ENCODE measurements at regions not wholly inside any gene's neighbourhood (a gene's known extent, or its start where the extent isn't known, plus 50 kb on each side); places are given as distances from the start of the nearest gene placed in this dataset.

DNA sequence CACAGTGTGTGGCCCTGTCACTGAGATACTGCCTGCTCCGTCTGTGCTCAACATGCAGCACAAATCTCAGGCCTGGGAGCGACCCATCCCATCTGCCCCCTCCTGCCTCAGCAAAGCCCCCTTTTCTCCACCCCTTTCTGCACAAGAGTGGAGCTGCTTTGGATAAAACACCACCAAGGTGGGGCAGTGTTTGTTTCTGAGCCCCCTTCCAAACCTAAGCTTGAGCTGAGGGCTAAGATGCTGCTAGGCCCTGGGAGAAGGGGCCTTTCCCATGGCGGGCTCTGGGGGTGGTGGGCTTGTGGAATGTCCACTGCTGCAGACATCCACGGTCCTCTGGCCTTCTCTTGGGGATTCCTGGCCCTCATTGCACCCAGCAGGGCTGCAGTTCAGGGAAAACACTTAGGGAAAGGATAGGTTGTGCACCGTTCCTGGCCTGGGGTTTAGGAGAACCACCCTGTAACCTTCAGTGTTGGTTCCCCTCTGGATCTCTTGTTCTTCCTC, 594.1 kb downstream of the TBC1D22A start:
- peaks cover 0 to 11% of the 10 kb centered on the region in 2 donors for H3K27me3 Mint-ChIP-seq (ENCODE audit: low read depth in 2 of 2)
- no peak for ATAC-seq
- intact Hi-C loops (cut with micrococcal nuclease): no loop called here
- Histone ChIP-seq H3K27ac (ENCODE audit: low read length) (no peak overlapping the region), H3K36me3 (ENCODE audit: control insufficient read depth, insufficient read depth, low read length) (no peaks in the 10 kb centered on the region), H3K4me1 (ENCODE audit: control insufficient read depth, insufficient read depth, low read length) (no peaks in the 10 kb centered on the region), H3K27me3 (ENCODE audit: control insufficient read depth, insufficient read depth, low read length) (no peaks in the 10 kb centered on the region), H3K4me3 (ENCODE audit: low read length) (no peak overlapping the region), H3K9me3 (ENCODE audit: control insufficient read depth, insufficient read depth, low read length) (no peaks in the 10 kb centered on the region)
- no peaks in the 10 kb centered on the region for H3K36me3 Mint-ChIP-seq
- 86% methylated on average over 5 of the region's 5 CpGs for WGBS (ENCODE audit: insufficient coverage)
- no peak overlapping the region for H3K27ac Mint-ChIP-seq
- TF ChIP-seq, protein P1, sequence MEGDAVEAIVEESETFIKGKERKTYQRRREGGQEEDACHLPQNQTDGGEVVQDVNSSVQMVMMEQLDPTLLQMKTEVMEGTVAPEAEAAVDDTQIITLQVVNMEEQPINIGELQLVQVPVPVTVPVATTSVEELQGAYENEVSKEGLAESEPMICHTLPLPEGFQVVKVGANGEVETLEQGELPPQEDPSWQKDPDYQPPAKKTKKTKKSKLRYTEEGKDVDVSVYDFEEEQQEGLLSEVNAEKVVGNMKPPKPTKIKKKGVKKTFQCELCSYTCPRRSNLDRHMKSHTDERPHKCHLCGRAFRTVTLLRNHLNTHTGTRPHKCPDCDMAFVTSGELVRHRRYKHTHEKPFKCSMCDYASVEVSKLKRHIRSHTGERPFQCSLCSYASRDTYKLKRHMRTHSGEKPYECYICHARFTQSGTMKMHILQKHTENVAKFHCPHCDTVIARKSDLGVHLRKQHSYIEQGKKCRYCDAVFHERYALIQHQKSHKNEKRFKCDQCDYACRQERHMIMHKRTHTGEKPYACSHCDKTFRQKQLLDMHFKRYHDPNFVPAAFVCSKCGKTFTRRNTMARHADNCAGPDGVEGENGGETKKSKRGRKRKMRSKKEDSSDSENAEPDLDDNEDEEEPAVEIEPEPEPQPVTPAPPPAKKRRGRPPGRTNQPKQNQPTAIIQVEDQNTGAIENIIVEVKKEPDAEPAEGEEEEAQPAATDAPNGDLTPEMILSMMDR (IDR thresholded peaks at IDR 0.05): no peak
- H3K4me3 Mint-ChIP-seq: no peak overlapping the region
- DNase-seq: no peak
- no peaks in the 10 kb centered on the region for H3K9me3 Mint-ChIP-seq
- H3K4me1 Mint-ChIP-seq: no peaks in the 10 kb centered on the region

DNA sequence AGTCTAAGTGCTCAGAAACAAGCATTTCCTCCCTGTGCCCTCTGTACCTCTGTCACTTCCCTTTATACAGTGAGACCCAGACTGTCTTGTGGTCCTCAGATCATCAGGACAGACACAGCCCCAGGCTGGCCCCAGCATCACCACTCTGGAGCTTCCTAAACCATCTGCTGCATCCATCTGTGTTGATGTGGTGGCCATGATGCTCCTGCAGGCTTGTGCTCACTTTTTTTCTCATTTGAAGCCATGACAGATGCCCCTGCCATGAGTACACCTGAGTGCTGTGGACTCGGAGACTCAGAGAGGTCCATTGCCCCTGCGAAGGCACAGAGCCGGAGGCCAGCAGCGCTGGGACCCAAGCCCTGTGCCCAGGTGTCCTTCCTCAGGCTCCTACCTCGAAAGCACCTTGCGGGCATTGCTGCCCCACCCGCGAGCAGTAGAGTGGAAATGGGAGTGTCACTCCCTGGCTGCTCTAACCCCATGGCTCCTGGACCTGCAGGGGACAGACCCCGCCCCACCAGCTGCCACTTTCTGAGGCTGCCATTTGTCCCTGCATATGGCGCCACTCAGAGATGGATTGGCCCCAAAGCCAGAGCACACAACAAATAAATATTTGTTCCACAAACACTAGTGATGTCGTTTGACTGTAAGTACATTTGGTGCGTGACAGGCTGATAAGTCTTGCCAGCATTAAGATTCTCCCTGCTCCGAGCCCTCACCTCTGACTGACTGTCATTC, 593.5 kb downstream of the TBC1D22A start:
- H3K4me3 ChIP-seq (ENCODE audit: low read length): no peak overlapping the region
- no peaks in the 10 kb centered on the region for H3K36me3 ChIP-seq (ENCODE audit: control insufficient read depth, insufficient read depth, low read length)
- TF ChIP-seq, protein P1 (IDR thresholded peaks at IDR 0.05): no peak
- Mint-ChIP-seq H3K4me1 (no peaks in the 10 kb centered on the region), H3K27ac (no peak overlapping the region), H3K27me3 (ENCODE audit: low read depth in 2 of 2) (peaks cover 0 to 11% of the 10 kb centered on the region in 2 donors), H3K4me3 (no peak overlapping the region), H3K9me3 (no peaks in the 10 kb centered on the region), H3K36me3 (no peaks in the 10 kb centered on the region)
- 90% methylated on average over 13 of the region's 13 CpGs for WGBS (ENCODE audit: insufficient coverage)
- DNase-seq: no peak
- no peaks in the 10 kb centered on the region for H3K4me1 ChIP-seq (ENCODE audit: control insufficient read depth, insufficient read depth, low read length)
- no peaks in the 10 kb centered on the region for H3K27me3 ChIP-seq (ENCODE audit: control insufficient read depth, insufficient read depth, low read length)
- intact Hi-C loops (cut with micrococcal nuclease): no loop called here
- ATAC-seq: no peak
- H3K9me3 ChIP-seq (ENCODE audit: control insufficient read depth, insufficient read depth, low read length): no peaks in the 10 kb centered on the region
- no peak overlapping the region for H3K27ac ChIP-seq (ENCODE audit: low read length)

DNA sequence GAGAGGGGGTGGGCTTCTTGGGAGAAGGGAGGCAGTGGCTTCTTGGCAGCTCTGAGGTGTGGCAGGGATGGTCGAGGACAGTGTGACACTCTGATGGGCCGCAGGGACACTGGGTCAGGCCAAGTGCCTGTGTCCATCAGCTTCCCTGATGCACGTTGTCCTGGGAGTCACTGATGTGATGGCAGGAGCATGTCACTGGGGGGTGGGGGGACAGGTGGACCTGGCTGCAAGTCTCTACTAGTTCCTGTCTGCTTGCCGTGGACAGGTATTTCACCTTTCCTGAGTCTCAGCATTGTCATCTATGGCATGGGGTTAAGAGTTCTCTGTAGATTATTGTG, 592.9 kb downstream of the TBC1D22A start:
- H3K27me3 ChIP-seq (ENCODE audit: control insufficient read depth, insufficient read depth, low read length): no peaks in the 10 kb centered on the region
- WGBS (ENCODE audit: insufficient coverage): 67% methylated on average over 4 of the region's 4 CpGs
- peaks cover 0 to 11% of the 10 kb centered on the region in 2 donors for H3K27me3 Mint-ChIP-seq (ENCODE audit: low read depth in 2 of 2)
- intact Hi-C loops (cut with micrococcal nuclease): no loop called here
- no peaks in the 10 kb centered on the region for H3K36me3 ChIP-seq (ENCODE audit: control insufficient read depth, insufficient read depth, low read length)
- no peak for ATAC-seq
- no peak overlapping the region for H3K4me3 Mint-ChIP-seq
- no peaks in the 10 kb centered on the region for H3K9me3 ChIP-seq (ENCODE audit: control insufficient read depth, insufficient read depth, low read length)
- H3K4me3 ChIP-seq (ENCODE audit: low read length): no peak overlapping the region
- TF ChIP-seq, protein P1 (IDR thresholded peaks at IDR 0.05): no peak
- no peak for DNase-seq
- no peak overlapping the region for H3K27ac ChIP-seq (ENCODE audit: low read length)
- H3K4me1 Mint-ChIP-seq: no peaks in the 10 kb centered on the region
- H3K36me3 Mint-ChIP-seq: no peaks in the 10 kb centered on the region
- no peak overlapping the region for H3K27ac Mint-ChIP-seq
- H3K9me3 Mint-ChIP-seq: no peaks in the 10 kb centered on the region
- H3K4me1 ChIP-seq (ENCODE audit: control insufficient read depth, insufficient read depth, low read length): no peaks in the 10 kb centered on the region
